RWPE1 (cell line): ENCODE measurements at regions not wholly inside any gene's neighbourhood (a gene's known extent, or its start where the extent isn't known, plus 50 kb on each side); places are given as distances from the start of the nearest gene placed in this dataset.
A peak's percentile ranks its signal among the peaks of the same experiment; 100 is the strongest.

ENCODE experiments used
- CTCF ChIA-PET: fragments of 350-600 bp; sonication (Branson Sonifier 250); formaldehyde crosslinking; extraction: SDS; loops from one replicate; lab custom pipeline; 2021; lab: Yijun Ruan, JAX
- POLR2A ChIA-PET: fragments of 400-600 bp; formaldehyde crosslinking; extraction: SDS; loops from one replicate; lab custom pipeline; 2020; ENCODE audit warnings: antibody characterized with exemption; ENCODE audit not compliant: low non-redundant PET; lab: Yijun Ruan, JAX
- DNase-seq: peaks from one replicate; pipeline ENCODE4 v3.0.0; 2012; ENCODE audit warnings: low spot score
- H3K27ac ChIP-seq: fragments of 450-650 bp; 2 replicates; pipeline ENCODE4 v1.5.1; 2017
- TF ChIP-seq, protein P1 (sequence below): fragments of 450-650 bp; conservative IDR thresholded peaks from 2 replicates; pipeline ENCODE4 v1.5.1; 2017; ENCODE audit warnings: low read depth, mild to moderate bottlenecking

DNA sequence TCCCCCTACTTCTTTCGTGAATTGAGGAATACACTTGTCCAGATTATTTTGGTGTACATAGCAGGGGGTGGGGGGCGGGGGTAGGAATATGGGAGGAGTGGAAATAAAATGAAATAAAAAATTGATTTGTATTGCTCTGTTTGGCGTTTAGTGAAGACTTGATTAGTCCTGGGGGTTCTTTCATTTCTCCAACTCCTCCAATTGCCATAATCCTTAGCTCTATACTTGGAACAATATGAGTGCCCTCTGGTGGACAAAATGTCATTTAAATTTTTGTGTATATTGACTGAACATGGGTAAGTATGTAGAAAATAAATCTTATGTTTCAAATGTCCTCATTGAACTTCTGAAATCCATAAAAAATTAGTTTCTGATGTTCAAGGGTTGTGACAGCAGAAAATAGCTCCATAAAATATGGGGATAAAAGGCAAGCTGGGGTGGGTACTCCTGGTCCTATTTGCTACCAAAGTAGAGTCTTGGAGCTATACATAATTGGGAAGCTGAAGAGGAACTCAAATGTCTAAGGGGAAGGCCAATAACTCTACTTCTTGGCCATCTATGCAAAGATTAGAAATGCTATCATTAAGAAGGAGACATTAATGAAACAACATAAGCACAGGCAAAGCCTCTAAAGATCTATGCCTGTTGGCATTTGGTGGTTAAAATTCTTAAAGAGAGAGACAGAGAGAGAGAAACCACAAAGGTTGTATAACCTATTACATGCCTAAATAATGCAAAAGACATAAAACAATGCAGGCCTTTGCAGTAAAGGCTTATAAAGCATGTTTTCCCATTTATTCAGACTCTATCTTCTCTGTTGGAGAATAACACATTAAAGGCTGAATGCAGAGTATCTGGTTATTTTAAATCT, 421.6 kb downstream of the METTL15 start:
- ChIA-PET CTCF (interaction anchor here (0.5 to 4.3 kb wide), 10 partner anchors 10 to 830 kb away, joined by 3 to 21 read pairs (median 3); partner anchors contain the start of gene BDNF), POLR2A (no interaction called here)
- peak; percentile 20 for DNase-seq
- H3K27ac ChIP-seq, result no peak overlapping the region
- TF ChIP-seq, protein P1, sequence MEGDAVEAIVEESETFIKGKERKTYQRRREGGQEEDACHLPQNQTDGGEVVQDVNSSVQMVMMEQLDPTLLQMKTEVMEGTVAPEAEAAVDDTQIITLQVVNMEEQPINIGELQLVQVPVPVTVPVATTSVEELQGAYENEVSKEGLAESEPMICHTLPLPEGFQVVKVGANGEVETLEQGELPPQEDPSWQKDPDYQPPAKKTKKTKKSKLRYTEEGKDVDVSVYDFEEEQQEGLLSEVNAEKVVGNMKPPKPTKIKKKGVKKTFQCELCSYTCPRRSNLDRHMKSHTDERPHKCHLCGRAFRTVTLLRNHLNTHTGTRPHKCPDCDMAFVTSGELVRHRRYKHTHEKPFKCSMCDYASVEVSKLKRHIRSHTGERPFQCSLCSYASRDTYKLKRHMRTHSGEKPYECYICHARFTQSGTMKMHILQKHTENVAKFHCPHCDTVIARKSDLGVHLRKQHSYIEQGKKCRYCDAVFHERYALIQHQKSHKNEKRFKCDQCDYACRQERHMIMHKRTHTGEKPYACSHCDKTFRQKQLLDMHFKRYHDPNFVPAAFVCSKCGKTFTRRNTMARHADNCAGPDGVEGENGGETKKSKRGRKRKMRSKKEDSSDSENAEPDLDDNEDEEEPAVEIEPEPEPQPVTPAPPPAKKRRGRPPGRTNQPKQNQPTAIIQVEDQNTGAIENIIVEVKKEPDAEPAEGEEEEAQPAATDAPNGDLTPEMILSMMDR, result peak; percentile 27

DNA sequence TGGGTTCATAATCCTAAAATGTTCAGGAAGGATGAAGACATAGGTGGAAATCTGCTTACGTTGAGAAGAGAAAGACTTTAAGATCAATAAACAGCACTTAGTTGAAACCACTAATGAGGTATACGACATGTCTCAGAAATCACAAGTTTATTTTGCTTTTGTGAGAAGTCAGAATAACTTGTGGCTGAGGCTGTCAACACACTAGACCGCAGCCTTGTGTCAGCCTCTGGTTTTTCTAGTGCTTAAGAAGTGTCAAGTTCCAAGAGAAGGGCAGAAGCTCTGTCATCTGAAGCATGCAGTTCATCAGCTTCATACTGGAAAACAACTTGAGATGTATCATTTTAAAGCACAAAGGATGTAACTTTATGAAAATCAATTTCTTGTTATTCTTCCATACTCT, 420.9 kb downstream of the METTL15 start:
- CTCF ChIA-PET, result interaction anchor here (0.6 to 4.3 kb wide), 8 partner anchors 9 to 829 kb away, joined by 3 to 21 read pairs (median 4); partner anchors contain the start of gene BDNF
- POLR2A ChIA-PET, result no interaction called here
- no peak overlapping the region for H3K27ac ChIP-seq
- no peak for DNase-seq
- TF ChIP-seq, protein P1, result no peak

- ChIA-PET CTCF (interaction anchor here (4.3 kb wide), 1 partner anchor 828 kb away, joined by 21 read pairs; the partner anchor contains the start of gene BDNF), POLR2A (no interaction called here)
- TF ChIP-seq, protein P1, result no peak
- no peak overlapping the region for H3K27ac ChIP-seq
- DNase-seq, result no peak
Measured at GRCh38 chr11:28528217-28528616, 420.0 kb downstream of the METTL15 start.

GRCh38 chr11:28526406-28526751, 418.2 kb downstream of the METTL15 start:
- TF ChIP-seq, protein P1, result no peak
- ChIA-PET POLR2A (no interaction called here), CTCF (interaction anchor here (0.7 to 1.2 kb wide), 2 partner anchors 178 to 827 kb away, joined by 3 to 4 read pairs; no protein-coding TSS in a partner anchor)
- no peak overlapping the region for H3K27ac ChIP-seq
- no peak for DNase-seq

DNA sequence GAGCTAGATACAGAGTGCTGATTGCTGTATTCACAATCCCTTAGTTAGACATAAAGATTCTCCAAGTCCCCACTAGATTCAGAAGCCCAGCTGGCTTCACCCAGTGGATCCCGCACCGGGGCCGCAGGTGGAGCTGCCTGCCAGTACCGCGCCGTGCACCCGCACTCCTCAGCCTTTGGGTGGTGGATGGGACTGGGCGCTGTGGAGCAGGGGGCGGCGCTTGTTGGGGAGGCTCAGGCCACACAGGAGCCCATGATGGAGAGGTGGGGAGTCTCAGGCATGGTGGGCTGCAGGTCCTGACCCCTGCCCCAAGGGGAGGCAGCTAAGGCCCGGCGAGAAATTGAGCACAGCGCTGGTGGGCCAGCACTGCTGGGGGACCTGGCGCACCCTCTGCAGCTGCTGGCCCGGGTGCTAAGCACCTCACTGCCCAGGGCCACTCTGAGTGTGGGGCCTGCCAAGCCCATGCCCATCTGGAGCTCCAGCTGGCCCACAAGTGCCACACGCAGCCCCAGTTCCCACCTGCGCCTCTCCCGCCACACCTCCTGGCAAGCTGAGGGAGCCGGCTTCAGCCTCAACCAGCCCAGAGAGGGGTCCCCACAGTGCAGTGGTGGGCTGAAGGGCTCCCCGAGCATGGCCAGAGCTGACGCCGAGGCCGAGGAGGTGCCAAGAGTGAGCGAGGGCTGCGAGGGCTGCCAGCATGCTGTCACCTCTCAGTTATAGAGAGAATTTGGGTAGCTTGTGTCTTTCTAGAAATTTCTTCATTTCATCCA, 417.6 kb downstream of the METTL15 start:
- ChIA-PET CTCF (interaction anchor here (0.7 to 1.2 kb wide), 2 partner anchors 177 to 827 kb away, joined by 3 to 4 read pairs; no protein-coding TSS in a partner anchor), POLR2A (no interaction called here)
- TF ChIP-seq, protein P1, result no peak
- no peak for DNase-seq
- H3K27ac ChIP-seq, result no peak overlapping the region

- no peak overlapping the region for H3K27ac ChIP-seq
- ChIA-PET POLR2A (no interaction called here), CTCF (interaction anchor here (0.7 kb wide), 1 partner anchor 670 kb away, joined by 3 read pairs; no protein-coding TSS in a partner anchor)
- DNase-seq, result no peak
- TF ChIP-seq, protein P1, result no peak
Measured at GRCh38 chr11:28524098-28524497, 415.9 kb downstream of the METTL15 start.
